MCF 10A (cell line): ENCODE measurements at regions not wholly inside any gene's neighbourhood (a gene's known extent, or its start where the extent isn't known, plus 50 kb on each side); places are given as distances from the start of the nearest gene placed in this dataset.

Source experiments
- BruUV-seq: library from RNA; stranded (reverse); fragments of 400-500 nt; replicated peaks from 2 replicates; lab custom pipeline; 2021; lab: Mats Ljungman, UMichigan
- CTCF ChIA-PET: fragments of 300-600 bp; sonication (Branson Sonifier 250); formaldehyde crosslinking; extraction: SDS; loops from one replicate; lab custom pipeline; 2021; ENCODE audit warnings: antibody characterized with exemption, inconsistent platforms; lab: Yijun Ruan, JAX
- POLR2A ChIA-PET: fragments of 300-600, 350-650 bp; sonication (Branson Sonifier 250); formaldehyde crosslinking; extraction: SDS; loops from one replicate; lab custom pipeline; 2020; ENCODE audit warnings: antibody characterized with exemption, inconsistent platforms; lab: Yijun Ruan, JAX
- DNase-seq: peaks from one replicate; pipeline ENCODE4 v3.0.0-alpha.2; 2018; ENCODE audit not compliant: unreplicated experiment
- H3K27ac Mint-ChIP-seq: one replicate; pipeline ENCODE4 v1.8.0; 2022; ENCODE audit warnings: mild to moderate bottlenecking, low read depth, mixed read lengths; ENCODE audit not compliant: unreplicated experiment
- H3K27me3 Mint-ChIP-seq: one replicate; pipeline ENCODE4 v1.8.0; 2022; ENCODE audit warnings: mixed read lengths; ENCODE audit not compliant: insufficient read depth, unreplicated experiment
- H3K36me3 Mint-ChIP-seq: one replicate; pipeline ENCODE4 v1.8.0; 2022; ENCODE audit warnings: mild to moderate bottlenecking, moderate library complexity, mixed read lengths; ENCODE audit not compliant: insufficient read depth, unreplicated experiment
- H3K4me1 Mint-ChIP-seq: one replicate; pipeline ENCODE4 v1.8.0; 2022; ENCODE audit warnings: mixed read lengths; ENCODE audit not compliant: insufficient read depth, unreplicated experiment
- H3K4me3 Mint-ChIP-seq: one replicate; pipeline ENCODE4 v1.8.0; 2022; ENCODE audit warnings: mild to moderate bottlenecking, moderate library complexity, mixed read lengths; ENCODE audit not compliant: unreplicated experiment
- H3K9me3 Mint-ChIP-seq: one replicate; pipeline ENCODE4 v1.8.0; 2022; ENCODE audit warnings: mixed read lengths; ENCODE audit not compliant: unreplicated experiment
- intact Hi-C: fragments of 100-400 bp; cut with micrococcal nuclease; formaldehyde crosslinking; loops from 2 replicates; pipeline ENCODE4 v1.14.1; 2022
- TF ChIP-seq, protein P1 (sequence below): fragments of 200-600 bp; IDR thresholded peaks from one replicate; pipeline ENCODE4 v1.8.0; 2022; ENCODE audit warnings: antibody characterized with exemption, mild to moderate bottlenecking; ENCODE audit not compliant: unreplicated experiment

DNA sequence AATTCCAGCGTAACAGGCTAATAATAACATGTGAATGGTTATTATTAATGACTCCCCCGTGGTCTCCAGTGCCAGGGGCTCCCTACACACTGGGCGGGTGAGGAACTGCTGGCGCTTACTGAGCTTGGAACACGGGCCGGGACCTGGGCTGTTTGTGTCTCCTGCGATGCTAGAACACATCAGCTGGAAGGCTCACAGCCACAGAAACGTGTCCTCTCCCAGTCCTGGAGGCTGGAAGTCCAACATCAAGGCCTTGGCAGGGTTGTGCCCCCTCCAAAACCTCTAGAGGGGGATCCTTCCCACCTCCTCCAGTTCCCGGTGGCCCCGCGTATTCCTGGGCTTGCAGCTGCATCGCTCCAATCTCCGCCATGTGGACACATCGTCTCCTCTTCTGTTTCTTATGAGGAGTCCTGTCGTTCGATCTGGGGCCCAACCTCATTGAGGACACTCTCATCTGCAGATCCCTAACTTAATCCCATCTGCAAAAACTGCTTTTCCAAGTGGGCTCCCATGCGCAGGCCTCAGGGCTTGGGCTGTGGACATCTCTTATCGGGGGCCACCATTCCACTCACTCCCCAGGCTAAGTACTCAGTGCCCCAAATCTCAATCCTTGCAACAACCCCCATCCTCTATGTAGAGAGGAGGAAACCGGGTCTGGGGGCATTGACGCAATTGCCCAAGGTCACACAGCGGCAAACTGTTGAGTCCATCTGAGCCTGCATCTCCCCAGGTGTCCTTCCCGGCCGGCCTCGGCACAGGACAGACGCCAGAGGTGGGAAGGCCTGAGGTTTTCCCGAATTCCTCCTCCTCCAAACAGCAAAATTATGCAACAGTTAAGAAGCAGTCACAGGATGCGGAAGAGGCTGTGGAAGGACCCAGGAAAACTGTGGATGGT lies 193.9 kb downstream of the IRF8 start:
- POLR2A ChIA-PET, result no interaction called here
- peaks cover 45% of the 10 kb centered on the region for H3K27me3 Mint-ChIP-seq

DNA sequence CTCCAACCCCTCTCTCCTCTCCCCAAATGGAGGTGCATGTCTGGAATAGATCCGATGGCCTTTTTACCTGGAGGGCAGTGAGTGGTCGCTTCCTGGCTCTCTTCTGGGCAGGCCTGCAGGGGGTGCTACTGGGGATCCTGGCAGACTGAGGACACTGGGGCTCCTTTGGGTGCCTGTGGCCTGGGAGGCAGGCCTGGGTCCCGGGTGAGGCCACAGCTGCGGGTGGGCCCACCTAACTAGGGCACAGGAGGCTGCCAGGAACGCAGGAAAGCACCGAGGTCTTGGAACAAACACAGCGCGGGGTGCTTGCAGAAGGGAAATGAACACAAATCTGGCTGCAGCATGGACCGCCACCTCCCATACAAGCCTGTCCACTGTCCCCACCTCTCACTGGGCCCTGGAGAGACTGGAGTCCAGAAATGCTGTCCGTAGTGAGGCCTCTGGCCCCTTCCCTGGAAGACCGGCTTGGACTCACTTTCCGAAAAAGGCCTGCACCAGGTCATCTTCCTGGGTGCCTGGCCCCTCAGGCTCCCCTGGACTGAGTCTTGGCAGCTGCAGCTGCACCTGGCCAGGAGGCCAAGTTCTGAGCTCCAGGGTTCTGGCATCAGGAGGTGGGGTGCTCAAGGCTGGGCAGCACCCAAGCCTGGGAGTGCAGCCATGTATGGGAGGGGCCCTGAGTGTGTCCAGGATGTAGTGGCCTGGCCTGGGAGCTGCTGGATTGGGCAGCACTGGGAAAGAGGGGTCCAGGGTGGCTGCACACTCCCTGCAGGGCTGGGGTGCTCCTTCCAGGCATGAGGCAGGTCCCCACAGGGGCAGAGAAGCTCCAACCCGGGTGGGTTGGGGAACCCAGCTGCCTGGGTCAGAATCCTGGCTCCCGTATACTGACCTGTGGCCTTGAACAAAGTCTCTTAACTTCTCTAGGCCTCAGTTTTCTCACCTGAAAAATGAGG lies 195.1 kb downstream of the IRF8 start:
- ChIA-PET CTCF (interaction anchor here (0.6 to 1.3 kb wide), 3 partner anchors 28 to 424 kb away, joined by 3 read pairs; no protein-coding TSS in a partner anchor), POLR2A (no interaction called here)
- TF ChIP-seq, protein P1, sequence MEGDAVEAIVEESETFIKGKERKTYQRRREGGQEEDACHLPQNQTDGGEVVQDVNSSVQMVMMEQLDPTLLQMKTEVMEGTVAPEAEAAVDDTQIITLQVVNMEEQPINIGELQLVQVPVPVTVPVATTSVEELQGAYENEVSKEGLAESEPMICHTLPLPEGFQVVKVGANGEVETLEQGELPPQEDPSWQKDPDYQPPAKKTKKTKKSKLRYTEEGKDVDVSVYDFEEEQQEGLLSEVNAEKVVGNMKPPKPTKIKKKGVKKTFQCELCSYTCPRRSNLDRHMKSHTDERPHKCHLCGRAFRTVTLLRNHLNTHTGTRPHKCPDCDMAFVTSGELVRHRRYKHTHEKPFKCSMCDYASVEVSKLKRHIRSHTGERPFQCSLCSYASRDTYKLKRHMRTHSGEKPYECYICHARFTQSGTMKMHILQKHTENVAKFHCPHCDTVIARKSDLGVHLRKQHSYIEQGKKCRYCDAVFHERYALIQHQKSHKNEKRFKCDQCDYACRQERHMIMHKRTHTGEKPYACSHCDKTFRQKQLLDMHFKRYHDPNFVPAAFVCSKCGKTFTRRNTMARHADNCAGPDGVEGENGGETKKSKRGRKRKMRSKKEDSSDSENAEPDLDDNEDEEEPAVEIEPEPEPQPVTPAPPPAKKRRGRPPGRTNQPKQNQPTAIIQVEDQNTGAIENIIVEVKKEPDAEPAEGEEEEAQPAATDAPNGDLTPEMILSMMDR, result no peak
- Mint-ChIP-seq H3K4me1 (no peaks in the 10 kb centered on the region), H3K4me3 (no peak overlapping the region), H3K27me3 (peaks cover 55% of the 10 kb centered on the region), H3K9me3 (no peaks in the 10 kb centered on the region), H3K27ac (no peak overlapping the region), H3K36me3 (no peaks in the 10 kb centered on the region)
- no TSS peak for BruUV-seq
- no peak for DNase-seq
- intact Hi-C loops, result no loop called here

More for the DNA sequence above, 193.9 kb downstream of the IRF8 start:
- Mint-ChIP-seq H3K9me3 (no peaks in the 10 kb centered on the region), H3K4me3 (no peak overlapping the region), H3K36me3 (no peaks in the 10 kb centered on the region), H3K4me1 (no peaks in the 10 kb centered on the region), H3K27ac (no peak overlapping the region)
- intact Hi-C loops, result no loop called here
- no peak for DNase-seq
- TF ChIP-seq, protein P1, result no peak
- no TSS peak for BruUV-seq
- CTCF ChIA-PET, result interaction anchor here (0.6 kb wide), 1 partner anchor 373 kb away, joined by 6 read pairs; no protein-coding TSS in a partner anchor

DNA sequence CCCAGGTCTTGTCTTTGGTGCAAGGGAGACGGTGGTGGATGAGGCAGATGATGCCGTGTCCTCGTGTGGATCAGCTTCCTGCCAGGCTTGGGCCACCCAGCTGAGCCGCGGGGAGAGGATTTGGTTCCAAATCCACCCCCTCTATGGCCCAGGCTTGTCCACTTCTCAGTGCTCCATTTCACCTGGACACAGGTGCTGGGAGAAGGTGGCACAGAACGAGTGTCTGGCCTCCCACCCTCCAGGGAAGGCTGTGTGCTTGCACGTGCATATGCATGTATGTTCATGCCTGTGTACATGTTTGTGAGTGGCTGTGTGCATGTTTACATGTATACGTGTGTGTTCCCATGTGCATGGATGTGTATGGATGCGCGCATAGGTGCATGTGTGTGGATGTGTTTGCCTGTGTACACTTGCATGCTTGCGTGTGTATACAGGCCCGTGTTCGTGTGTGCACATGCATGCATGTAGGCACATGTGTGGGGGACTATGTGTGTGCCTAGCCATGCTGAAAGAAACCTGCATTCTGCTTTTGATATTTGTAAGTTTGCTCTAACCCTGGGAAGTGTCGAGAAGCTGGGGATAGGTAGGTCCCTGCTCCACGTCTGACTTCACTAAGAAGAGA lies 196.3 kb downstream of the IRF8 start:
- H3K9me3 Mint-ChIP-seq, result no peaks in the 10 kb centered on the region
- no peak overlapping the region for H3K4me3 Mint-ChIP-seq
- no peak overlapping the region for H3K27ac Mint-ChIP-seq
- TF ChIP-seq, protein P1, result no peak
- H3K27me3 Mint-ChIP-seq, result peaks cover 46% of the 10 kb centered on the region
- intact Hi-C loops, result no loop called here
- BruUV-seq, result no TSS peak
- CTCF ChIA-PET, result interaction anchor here (1.3 kb wide), 1 partner anchor 423 kb away, joined by 3 read pairs; no protein-coding TSS in a partner anchor
- POLR2A ChIA-PET, result no interaction called here
- H3K36me3 Mint-ChIP-seq, result no peaks in the 10 kb centered on the region
- no peaks in the 10 kb centered on the region for H3K4me1 Mint-ChIP-seq
- DNase-seq, result no peak
